Skeletal muscle cell (primary cell): ENCODE measurements at regions not wholly inside any gene's neighbourhood (a gene's known extent, or its start where the extent isn't known, plus 50 kb on each side); places are given as distances from the start of the nearest gene placed in this dataset.
"Not testable (repeated sequence)": the region's sequence is repeated elsewhere in the genome, so short reads cannot be mapped to it uniquely, and the experiment has no call there.

Experiments used
- DNase-seq: peaks from one replicate; pipeline ENCODE4 v3.0.0-alpha.2; 2010; ENCODE audit warnings: low read depth
- H3K4me3 ChIP-seq: 2 replicates; pipeline ENCODE4 v1.5.1; 2011; ENCODE audit warnings: low read depth, mild to moderate bottlenecking, control low read depth, low read length, moderate library complexity

DNA sequence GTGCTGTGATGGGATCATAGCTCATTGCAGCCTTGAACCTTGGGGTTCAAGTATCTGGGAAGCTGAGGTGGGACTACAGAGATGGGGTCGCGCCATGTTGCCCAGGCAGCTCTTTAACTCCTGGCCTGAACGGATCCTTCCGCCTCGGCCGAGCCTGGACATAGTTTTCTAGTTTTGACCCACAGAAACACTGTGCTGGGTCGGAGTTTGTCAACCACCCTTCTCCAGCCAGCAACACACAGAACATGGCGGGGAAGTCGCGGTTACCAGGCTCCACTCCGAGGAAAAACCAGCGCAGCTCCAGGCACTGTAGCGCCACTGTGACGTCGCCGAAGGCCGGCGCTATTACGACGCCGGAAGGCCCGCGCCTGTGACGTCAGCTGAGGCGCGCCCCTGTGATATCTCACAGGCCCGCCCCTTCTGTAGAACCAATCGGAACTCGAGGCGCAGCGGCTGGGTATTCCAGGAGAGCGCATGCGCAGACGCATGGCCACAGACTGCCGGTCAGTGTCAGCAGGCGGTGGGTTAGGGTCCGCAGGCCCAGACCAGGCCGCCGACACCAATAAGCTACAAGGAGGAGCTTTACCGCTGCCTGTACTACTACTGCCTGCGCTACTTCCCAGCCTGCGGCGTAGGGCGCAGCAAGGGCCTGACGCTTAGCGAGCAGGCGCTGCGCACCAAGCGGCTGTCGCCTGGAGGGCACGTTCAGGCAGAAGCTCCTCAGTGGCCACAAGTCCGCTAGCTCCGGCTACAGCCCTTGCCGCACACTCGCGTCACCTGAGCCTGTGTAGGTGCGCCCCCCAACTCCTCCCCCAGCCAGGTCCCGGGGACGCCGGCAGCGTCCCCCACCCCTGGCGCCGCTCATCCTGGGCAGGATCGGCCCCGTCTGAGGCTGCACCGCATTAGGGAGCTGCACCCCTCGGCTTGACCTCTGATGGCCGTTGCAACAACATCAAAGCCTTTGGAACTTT is 135.2 kb upstream of the KCTD7 start:
- peak; percentile 90 for DNase-seq
- H3K4me3 ChIP-seq: peak overlapping the region; percentile 71

- DNase-seq: no peak
- no peak overlapping the region for H3K4me3 ChIP-seq
Observed at GRCh38 chr7:66497346-66497745, 131.3 kb upstream of the KCTD7 start.

DNA sequence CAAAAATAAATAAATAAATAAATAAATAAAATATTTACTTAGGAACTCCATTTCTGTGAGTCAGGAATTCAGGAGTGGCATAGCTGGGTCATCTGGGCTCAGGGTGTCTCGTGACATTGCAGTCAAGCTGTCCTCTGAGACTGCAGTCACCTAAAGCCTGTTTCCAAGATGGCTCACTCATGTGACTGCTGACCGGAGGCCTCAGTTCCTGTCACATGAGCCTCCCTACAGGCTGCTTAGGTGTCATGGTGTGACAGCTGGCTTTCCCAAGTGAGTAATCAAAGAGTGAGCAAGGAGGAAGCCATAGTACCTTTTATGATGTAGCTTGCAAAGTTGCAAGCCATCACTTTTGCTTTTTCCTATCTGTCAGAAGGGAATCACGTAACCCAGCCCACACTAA is 128.6 kb upstream of the KCTD7 start:
- no peak overlapping the region for H3K4me3 ChIP-seq
- DNase-seq: no peak

DNA sequence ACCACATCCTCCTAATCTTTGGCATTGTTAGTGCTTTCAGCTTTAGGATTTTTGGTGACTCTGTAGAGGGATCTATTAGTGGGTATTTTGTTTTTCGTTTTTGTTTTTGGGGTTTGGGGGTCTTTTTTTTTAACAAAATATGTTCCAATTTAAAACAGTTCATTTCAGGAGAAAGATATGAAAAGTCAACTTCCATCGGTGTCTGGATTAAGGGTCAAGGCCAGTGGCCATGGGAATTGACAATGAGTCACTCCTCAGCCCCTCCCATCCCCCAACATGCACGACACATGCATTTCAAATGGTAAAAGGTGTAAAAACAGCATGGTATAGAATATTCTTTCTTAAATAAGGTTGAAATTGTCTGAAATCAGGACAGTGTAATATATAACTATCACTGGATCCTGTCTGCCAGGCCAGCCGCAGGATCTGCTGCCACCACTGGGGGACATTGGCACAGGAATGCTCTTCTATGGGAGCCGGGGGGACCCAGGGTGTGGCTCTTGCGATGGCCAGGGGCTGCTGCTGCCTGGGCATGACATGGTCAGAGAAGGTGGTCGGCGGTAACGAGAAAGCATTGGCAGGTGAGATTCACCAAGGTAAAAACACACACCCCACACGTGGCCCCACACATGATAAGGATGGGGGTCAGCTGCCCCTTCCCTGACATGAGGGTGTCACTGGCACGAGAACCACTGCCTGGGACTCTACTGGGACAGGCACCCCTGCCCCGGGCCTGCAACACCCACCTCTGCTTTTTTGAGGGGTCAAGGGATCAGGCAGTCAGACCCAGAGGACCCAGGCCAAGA is 126.2 kb upstream of the KCTD7 start:
- no peak for DNase-seq
- no peak overlapping the region for H3K4me3 ChIP-seq

DNA sequence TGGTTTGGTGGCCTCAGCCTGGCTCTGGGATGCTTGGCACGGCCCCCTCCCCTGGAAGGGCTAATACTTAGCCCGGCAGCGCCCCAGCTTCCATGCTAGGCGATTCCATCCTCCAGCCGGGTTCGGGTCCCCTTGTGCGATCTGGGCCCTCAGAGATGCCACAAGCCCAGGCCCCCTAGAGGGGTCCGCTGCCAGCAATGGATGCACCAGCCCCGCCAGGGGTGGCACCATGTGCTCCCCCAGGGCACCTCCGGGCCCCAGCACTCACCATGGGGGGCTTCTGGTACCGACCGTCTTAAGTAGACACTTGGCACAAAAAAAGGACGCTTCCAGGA is 125.7 kb upstream of the KCTD7 start:
- no peak for DNase-seq
- H3K4me3 ChIP-seq: no peak overlapping the region

- H3K4me3 ChIP-seq: no peak overlapping the region
- no peak for DNase-seq
Observed at GRCh38 chr7:66503551-66504031, 125.1 kb upstream of the KCTD7 start.

DNA sequence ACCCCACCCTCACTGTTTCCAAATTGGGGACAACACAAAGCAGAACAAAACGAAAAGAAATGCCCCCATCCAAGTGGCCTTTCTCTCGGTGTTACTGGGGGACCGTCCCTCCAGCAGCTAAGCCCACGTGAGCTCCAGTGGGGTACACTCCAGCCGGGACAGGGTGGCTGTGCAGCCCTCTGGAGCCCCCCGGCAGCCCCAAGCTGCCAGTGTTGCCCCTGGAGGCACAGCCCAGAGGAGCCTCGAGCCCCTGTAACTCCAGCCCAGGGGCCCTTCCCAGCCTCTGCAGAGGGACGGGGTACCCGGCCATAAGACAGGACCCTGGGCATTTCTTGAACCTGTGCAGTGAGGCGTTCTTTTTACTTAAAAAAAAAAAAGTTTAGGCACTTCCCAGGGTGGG is 124.5 kb upstream of the KCTD7 start:
- DNase-seq: no peak
- no peak overlapping the region for H3K4me3 ChIP-seq

- no peak for DNase-seq
- H3K4me3 ChIP-seq: no peak overlapping the region
Observed at GRCh38 chr7:66505009-66505408, 123.7 kb upstream of the KCTD7 start.

DNA sequence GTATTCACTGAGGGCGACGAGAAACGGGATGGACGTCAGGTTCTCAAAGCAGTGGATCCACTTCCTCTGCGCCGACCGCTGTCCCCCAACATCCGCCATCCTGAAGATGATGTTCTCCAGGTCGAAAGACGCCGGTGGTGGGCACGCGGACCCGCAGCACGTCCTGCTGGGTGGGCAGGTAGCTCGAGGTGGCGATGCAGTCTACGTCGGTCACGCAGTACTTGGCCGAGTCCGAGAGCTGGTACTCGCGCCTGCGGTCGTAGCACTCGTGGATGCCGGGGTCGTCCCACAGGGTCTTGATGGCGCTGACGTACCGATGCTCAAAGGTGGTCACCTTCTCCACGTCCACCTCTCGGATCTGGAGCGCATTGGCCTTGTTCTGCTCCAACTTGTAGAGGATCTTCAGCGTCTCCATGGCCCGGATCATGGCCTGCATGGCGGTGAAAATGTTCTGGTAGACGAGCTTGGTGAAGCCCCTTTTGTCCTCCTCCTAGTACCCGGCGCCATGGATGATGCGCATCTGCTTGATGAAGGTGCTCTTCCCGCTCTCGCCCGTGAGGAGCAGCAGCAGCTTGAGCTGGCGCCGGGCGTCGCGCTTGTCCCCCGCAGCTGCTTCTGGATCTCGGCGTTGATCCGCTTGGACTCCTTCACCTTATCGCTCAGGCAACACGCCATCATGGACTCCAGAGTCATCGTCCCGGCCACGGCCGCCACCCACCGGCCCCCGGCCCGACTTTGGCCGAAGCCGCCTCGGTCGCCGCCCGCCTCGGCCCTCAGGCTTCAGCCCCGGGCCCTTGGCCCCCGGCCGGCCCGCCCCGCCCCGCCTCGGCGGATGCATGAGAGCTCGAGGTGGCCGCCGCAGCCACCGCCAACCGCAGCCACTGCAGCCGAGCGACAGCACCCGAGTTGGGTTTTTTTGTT is 122.9 kb upstream of the KCTD7 start:
- peak overlapping the region; percentile 23 for H3K4me3 ChIP-seq
- DNase-seq: no peak

GRCh38 chr7:66506703-66507102 is 122.0 kb upstream of the KCTD7 start:
- H3K4me3 ChIP-seq, DNase-seq: not testable (repeated sequence)

DNA sequence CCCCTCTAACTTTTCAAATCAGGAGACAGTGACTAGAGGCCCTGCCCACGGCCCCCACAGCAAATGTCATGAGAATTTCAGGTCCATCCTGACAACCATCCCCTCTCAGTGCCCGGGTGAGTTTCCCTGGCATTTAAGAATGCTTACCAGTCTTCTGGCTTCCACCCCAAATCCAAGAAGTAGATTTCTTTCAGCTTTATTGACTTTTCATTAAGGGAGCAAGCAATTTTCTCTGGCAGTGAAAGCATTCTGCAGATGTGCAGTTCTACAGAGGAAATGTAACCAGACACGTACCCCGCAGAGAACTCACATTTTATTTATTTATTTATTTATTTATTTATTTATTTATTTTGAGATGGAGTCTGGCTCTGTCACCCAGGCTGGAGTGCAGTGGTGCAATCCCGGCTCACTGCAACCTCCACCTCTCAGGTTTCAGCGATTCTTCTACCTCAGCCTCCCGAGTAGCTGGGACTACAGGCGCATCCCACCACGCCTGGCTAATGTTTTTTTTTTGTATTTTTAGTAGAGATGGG is 120.9 kb upstream of the KCTD7 start:
- no peak for DNase-seq
- no peak overlapping the region for H3K4me3 ChIP-seq

- no peak for DNase-seq
- H3K4me3 ChIP-seq: no peak overlapping the region
Observed at GRCh38 chr7:66508431-66508830, 120.2 kb upstream of the KCTD7 start.

DNA sequence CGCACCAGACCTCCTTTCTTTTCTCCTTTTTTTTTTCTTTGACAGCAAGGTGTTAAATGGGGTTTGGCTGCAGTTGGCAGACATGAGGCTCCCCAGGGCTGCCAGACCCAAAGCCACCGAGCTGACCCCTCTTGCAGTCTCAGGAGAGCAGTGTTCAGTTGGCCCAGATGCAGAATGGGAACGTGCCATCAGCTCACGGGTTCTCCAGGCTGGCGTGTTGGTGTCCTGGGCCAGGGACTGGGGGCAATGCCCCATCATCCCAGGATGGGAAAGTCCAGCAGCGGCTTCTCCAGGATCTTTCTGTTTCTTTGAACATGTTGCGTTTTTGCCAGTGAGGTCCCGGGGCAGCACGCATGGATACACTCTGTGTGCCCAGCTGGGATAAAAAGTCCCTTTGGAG is 114.6 kb upstream of the KCTD7 start:
- DNase-seq: no peak

DNA sequence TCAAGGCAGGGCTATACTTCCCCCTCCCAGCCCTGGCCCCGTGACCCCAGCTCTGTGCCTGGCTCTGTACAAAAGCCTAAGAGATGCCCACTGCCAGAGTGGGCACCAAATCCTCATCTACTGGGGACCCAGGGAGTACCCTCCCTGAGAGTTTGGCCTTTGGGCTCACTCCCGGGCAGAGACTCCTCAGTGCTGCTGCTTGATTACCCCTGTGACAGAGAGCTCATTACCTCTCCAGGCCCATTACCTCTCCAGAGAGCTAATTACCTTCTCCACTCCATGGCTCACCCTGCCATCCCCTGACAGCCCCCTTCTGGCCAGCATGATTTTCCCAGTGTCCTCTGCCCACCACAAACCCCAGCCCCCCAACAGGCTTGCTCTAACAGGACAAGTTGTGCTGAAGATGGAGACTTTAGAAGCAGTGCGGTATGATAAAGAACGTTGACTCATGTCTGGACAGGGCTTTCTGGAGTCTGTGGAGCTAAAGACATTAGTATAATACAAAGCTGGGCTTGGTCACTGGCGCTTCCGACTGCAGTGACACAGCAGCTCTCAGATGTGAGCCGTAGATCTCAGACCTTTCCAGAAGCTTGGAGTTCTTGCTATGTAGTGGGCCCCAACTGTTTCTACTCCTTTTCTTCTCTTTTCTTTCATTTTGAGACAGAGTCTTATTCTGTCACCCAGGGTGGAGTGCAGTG is 111.3 kb upstream of the KCTD7 start:
- no peak for DNase-seq
- H3K4me3 ChIP-seq: no peak overlapping the region

More for the DNA sequence above, 114.6 kb upstream of the KCTD7 start:
- H3K4me3 ChIP-seq: no peak overlapping the region

GRCh38 chr7:66518151-66518691 is 110.5 kb upstream of the KCTD7 start:
- H3K4me3 ChIP-seq: no peak overlapping the region
- DNase-seq: no peak

- DNase-seq: no peak
- H3K4me3 ChIP-seq: no peak overlapping the region
Observed at GRCh38 chr7:66521675-66522074, 107.0 kb upstream of the KCTD7 start.

- H3K4me3 ChIP-seq: no peak overlapping the region
- no peak for DNase-seq
Observed at GRCh38 chr7:66522518-66522917, 106.2 kb upstream of the KCTD7 start.

- H3K4me3 ChIP-seq: no peak overlapping the region
- DNase-seq: no peak
Observed at GRCh38 chr7:66523409-66523808, 105.3 kb upstream of the KCTD7 start.
